Fibroblast of lung (primary cell): ENCODE measurements at regions not wholly inside any gene's neighbourhood (a gene's known extent, or its start where the extent isn't known, plus 50 kb on each side); places are given as distances from the start of the nearest gene placed in this dataset.
"Not testable (repeated sequence)": the region's sequence is repeated elsewhere in the genome, so short reads cannot be mapped to it uniquely, and the experiment has no call there.

Source experiments
- DNase-seq, 2 donors: peaks; one replicate each; pipeline versions ENCODE4 v3.0.0 to v3.0.0-alpha.2; 2010; ENCODE audit warnings: low read depth in 2 of 2
- H2AFZ ChIP-seq: 2 replicates; pipeline ENCODE4 v1.5.1; 2012; ENCODE audit warnings: low read length, control low read depth, inconsistent platforms
- H3K27ac ChIP-seq: 2 replicates; pipeline ENCODE4 v1.5.1; 2011; ENCODE audit warnings: low read length, control low read depth; ENCODE audit not compliant: insufficient read depth
- H3K27me3 ChIP-seq: 2 replicates; pipeline ENCODE4 v1.5.1; 2011; ENCODE audit warnings: mild to moderate bottlenecking, low read length; ENCODE audit not compliant: control insufficient read depth, insufficient read depth
- H3K36me3 ChIP-seq: 2 replicates; pipeline ENCODE4 v1.5.1; 2011; ENCODE audit warnings: low read length; ENCODE audit not compliant: control insufficient read depth, insufficient read depth
- H3K4me1 ChIP-seq: 2 replicates; pipeline ENCODE4 v1.5.1; 2011; ENCODE audit warnings: low read length; ENCODE audit not compliant: control insufficient read depth, insufficient read depth; ENCODE audit errors: extremely low read depth
- H3K4me2 ChIP-seq: 2 replicates; pipeline ENCODE4 v1.5.1; 2011; ENCODE audit warnings: low read length, control low read depth; ENCODE audit not compliant: insufficient read depth; ENCODE audit errors: extremely low read depth
- H3K4me3 ChIP-seq, 4 experiments: fragments of 200-600 bp in 1 of 4; sonication (generic) in 1 of 4; replicated peaks in 1 of 4; 2 replicates each; pipeline ENCODE4 v1.5.1; 2011 to 2016; ENCODE audit warnings: low read length in 4 of 4, low read depth in 3 of 4, mild to moderate bottlenecking in 3 of 4, control low read depth in 2 of 4, inconsistent platforms in 1 of 4, mixed read lengths in 1 of 4; ENCODE audit not compliant: insufficient read depth in 1 of 4; ENCODE audit errors: control extremely low read depth in 1 of 4
- H3K79me2 ChIP-seq: 2 replicates; pipeline ENCODE4 v1.5.1; 2012; ENCODE audit warnings: mild to moderate bottlenecking, low read length, inconsistent platforms; ENCODE audit not compliant: control insufficient read depth, insufficient read depth
- H3K9ac ChIP-seq: 2 replicates; pipeline ENCODE4 v1.5.1; 2011; ENCODE audit warnings: mild to moderate bottlenecking, low read length, control low read depth; ENCODE audit not compliant: insufficient read depth
- H3K9me3 ChIP-seq: 2 replicates; pipeline ENCODE4 v1.5.1; 2012; ENCODE audit warnings: low read depth, low read length; ENCODE audit not compliant: control insufficient read depth, insufficient read depth
- H4K20me1 ChIP-seq: 2 replicates; pipeline ENCODE4 v1.5.1; 2011; ENCODE audit warnings: low read length; ENCODE audit not compliant: control insufficient read depth, insufficient read depth; ENCODE audit errors: extremely low read depth
- CTCF ChIP-seq, 2 donors: IDR thresholded peaks in 1 of 2; conservative IDR thresholded peaks in 1 of 2; 1 replicate in 1 of 2; 2 replicates in 1 of 2; pipeline ENCODE4 v1.5.1; 2011 to 2012; ENCODE audit warnings: low read length in 2 of 2, control low read depth in 1 of 2, inconsistent platforms in 1 of 2, low read depth in 1 of 2, mild to moderate bottlenecking in 1 of 2
- EZH2 ChIP-seq: IDR thresholded peaks from 2 replicates; pipeline ENCODE4 v1.5.1; 2012; ENCODE audit warnings: low read length, control low read depth, mild to moderate bottlenecking; ENCODE audit errors: missing control alignments

GRCh38 chr4:74578329-74578728, 133.4 kb downstream of the AREG start:
- H4K20me1 ChIP-seq = no peaks in the 10 kb centered on the region

DNA sequence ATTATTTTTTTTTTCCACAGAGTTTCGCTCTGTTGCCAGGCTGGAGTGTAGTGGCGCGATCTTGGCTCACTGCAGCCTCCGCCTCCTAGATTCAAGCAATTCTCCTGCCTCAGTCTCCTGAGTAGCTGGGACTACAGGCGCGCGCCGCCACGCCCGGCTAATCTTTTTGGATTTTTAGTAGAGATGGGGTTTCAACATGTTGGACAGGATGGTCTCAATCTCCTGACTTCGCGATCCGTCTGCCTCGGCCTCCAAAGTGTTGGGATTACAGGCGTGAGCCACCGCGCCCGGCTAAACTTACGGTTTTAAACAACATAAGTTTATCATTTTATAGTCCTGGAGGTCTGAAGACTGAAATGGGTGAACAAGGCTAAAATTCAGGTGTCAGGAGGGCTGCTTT, 133.9 kb downstream of the AREG start:
- not testable (repeated sequence) for H3K36me3 ChIP-seq, H3K9ac ChIP-seq, H4K20me1 ChIP-seq, H3K9me3 ChIP-seq, H3K4me3 ChIP-seq, H3K4me1 ChIP-seq, H3K27ac ChIP-seq, H3K79me2 ChIP-seq, H3K27me3 ChIP-seq, H2AFZ ChIP-seq, DNase-seq, H3K4me2 ChIP-seq

More at GRCh38 chr4:74578329-74578728, 133.4 kb downstream of the AREG start:
- H3K4me1 ChIP-seq = peaks cover 1% of the 10 kb centered on the region
- H3K4me2 ChIP-seq = no peak overlapping the region
- no peak for TF ChIP-seq CTCF (conservative IDR thresholded peaks at IDR 0.05 in 1 of 2, IDR thresholded peaks at IDR 0.05 in 1 of 2; ENCODE audit: low read depth in 1 of 2, low read length in 2 of 2)
- no peak for TF ChIP-seq EZH2
- no peak overlapping the region for H2AFZ ChIP-seq
- H3K4me3 ChIP-seq = no peak overlapping the region
- no peak overlapping the region for H3K9ac ChIP-seq
- H3K27me3 ChIP-seq = no peaks in the 10 kb centered on the region
- H3K79me2 ChIP-seq = no peaks in the 10 kb centered on the region
- no peak overlapping the region for H3K27ac ChIP-seq
- no peak for DNase-seq
- H3K9me3 ChIP-seq = no peaks in the 10 kb centered on the region
- no peaks in the 10 kb centered on the region for H3K36me3 ChIP-seq

GRCh38 chr4:74583089-74583700, 138.3 kb downstream of the AREG start:
- no peak overlapping the region for H3K9ac ChIP-seq
- DNase-seq = peak; percentile 36 to 56
- H3K36me3 ChIP-seq = no peaks in the 10 kb centered on the region
- no peaks in the 10 kb centered on the region for H3K79me2 ChIP-seq
- no peaks in the 10 kb centered on the region for H3K9me3 ChIP-seq
- no peak for TF ChIP-seq EZH2
- no peak for TF ChIP-seq CTCF (conservative IDR thresholded peaks at IDR 0.05 in 1 of 2, IDR thresholded peaks at IDR 0.05 in 1 of 2; ENCODE audit: low read depth in 1 of 2, low read length in 2 of 2)
- H3K4me1 ChIP-seq = peaks cover 2% of the 10 kb centered on the region
- no peak overlapping the region for H2AFZ ChIP-seq
- H3K4me3 ChIP-seq = no peak overlapping the region
- no peak overlapping the region for H3K27ac ChIP-seq
- no peak overlapping the region for H3K4me2 ChIP-seq
- no peaks in the 10 kb centered on the region for H3K27me3 ChIP-seq
- H4K20me1 ChIP-seq = no peaks in the 10 kb centered on the region
